ENCODE measurements at regions not wholly inside any gene's neighbourhood (a gene's known extent, or its start where the extent isn't known, plus 50 kb on each side); places are given as distances from the start of the nearest gene placed in this dataset.

DNA sequence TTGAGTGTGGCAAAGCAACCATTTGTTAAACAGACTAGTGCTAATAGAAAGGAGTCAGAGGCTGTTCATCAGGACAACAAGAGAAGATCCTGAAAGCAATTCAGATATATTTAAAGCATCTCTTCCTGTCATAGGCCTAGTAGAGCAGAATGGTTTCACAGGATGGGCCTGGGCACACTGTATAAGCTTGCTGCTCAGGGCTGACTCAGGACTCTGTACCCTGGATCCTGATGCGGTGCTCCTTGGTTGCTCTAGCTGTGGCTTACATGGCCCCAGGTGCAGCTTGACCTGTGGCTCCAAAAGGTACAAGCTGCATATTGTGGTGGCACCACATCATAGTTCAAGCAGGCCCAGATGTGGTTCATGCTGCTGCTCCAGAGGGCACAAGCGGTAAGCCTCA, 313.4 kb downstream of the ETNK1 start:
- no peak for TF ChIP-seq EZH2 (IDR thresholded peaks at IDR 0.05; ENCODE audit: insufficient read depth, poor library complexity, severe bottlenecking)
- no peak for TF ChIP-seq EZH2phosphoT487 (IDR thresholded peaks at IDR 0.05; ENCODE audit: insufficient read depth, low read depth)

Data from GM23248 (cell line).